ENCODE measurements at regions not wholly inside any gene's neighbourhood (a gene's known extent, or its start where the extent isn't known, plus 50 kb on each side); places are given as distances from the start of the nearest gene placed in this dataset.

- no peak for TF ChIP-seq SPI1 (IDR thresholded peaks at IDR 0.05; ENCODE audit: borderline replicate concordance, low read depth)
- TF ChIP-seq CTCF (IDR thresholded peaks at IDR 0.05; ENCODE audit: insufficient read depth, low read length): no peak
- no peak for TF ChIP-seq REST (IDR thresholded peaks at IDR 0.05; ENCODE audit: insufficient replicate concordance, low read depth)
- no peak for TF ChIP-seq POLR2AphosphoS5 (IDR thresholded peaks at IDR 0.05; ENCODE audit: low read depth)
- no peak for TF ChIP-seq GABPA (IDR thresholded peaks at IDR 0.05; ENCODE audit: low read depth)
Observed at GRCh38 chr1:21340230-21340945, 50.1 kb upstream of the ECE1 start.
